Fibroblast of pulmonary artery (primary cell): ENCODE measurements at regions not wholly inside any gene's neighbourhood (a gene's known extent, or its start where the extent isn't known, plus 50 kb on each side); places are given as distances from the start of the nearest gene placed in this dataset.

ENCODE experiments used
- DNase-seq: peaks from one replicate; pipeline ENCODE4 v3.0.0-alpha.2; 2010; ENCODE audit warnings: low read depth
- H3K4me3 ChIP-seq: replicated peaks from 2 replicates; pipeline ENCODE4 v1.5.1; 2011; ENCODE audit warnings: low read depth, mild to moderate bottlenecking, control low read depth, low read length, moderate library complexity
- TF ChIP-seq, protein P1 (sequence below): IDR thresholded peaks from 2 replicates; pipeline ENCODE4 v1.5.1; 2011; ENCODE audit warnings: mild to moderate bottlenecking, control low read depth, low read length, inconsistent platforms; ENCODE audit errors: missing control alignments

- H3K4me3 ChIP-seq = no peak overlapping the region
- TF ChIP-seq, protein P1, sequence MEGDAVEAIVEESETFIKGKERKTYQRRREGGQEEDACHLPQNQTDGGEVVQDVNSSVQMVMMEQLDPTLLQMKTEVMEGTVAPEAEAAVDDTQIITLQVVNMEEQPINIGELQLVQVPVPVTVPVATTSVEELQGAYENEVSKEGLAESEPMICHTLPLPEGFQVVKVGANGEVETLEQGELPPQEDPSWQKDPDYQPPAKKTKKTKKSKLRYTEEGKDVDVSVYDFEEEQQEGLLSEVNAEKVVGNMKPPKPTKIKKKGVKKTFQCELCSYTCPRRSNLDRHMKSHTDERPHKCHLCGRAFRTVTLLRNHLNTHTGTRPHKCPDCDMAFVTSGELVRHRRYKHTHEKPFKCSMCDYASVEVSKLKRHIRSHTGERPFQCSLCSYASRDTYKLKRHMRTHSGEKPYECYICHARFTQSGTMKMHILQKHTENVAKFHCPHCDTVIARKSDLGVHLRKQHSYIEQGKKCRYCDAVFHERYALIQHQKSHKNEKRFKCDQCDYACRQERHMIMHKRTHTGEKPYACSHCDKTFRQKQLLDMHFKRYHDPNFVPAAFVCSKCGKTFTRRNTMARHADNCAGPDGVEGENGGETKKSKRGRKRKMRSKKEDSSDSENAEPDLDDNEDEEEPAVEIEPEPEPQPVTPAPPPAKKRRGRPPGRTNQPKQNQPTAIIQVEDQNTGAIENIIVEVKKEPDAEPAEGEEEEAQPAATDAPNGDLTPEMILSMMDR = no peak
- no peak for DNase-seq
Measured at GRCh38 chr16:86806838-86807351, 228.5 kb downstream of the FOXL1 start.

GRCh38 chr16:86808863-86809444 is 230.6 kb downstream of the FOXL1 start:
- TF ChIP-seq, protein P1 = no peak
- H3K4me3 ChIP-seq = no peak overlapping the region

GRCh38 chr16:86809458-86809955 is 231.2 kb downstream of the FOXL1 start:
- H3K4me3 ChIP-seq = no peak overlapping the region
- DNase-seq = peak; percentile 41
- TF ChIP-seq, protein P1 = no peak

More at GRCh38 chr16:86808863-86809444, 230.6 kb downstream of the FOXL1 start:
- DNase-seq = no peak

- H3K4me3 ChIP-seq = no peak overlapping the region
- no peak for DNase-seq
- TF ChIP-seq, protein P1 = no peak
Measured at GRCh38 chr16:86810062-86810461, 231.7 kb downstream of the FOXL1 start.

GRCh38 chr16:86812363-86812970 is 234.1 kb downstream of the FOXL1 start:
- no peak overlapping the region for H3K4me3 ChIP-seq
- DNase-seq = no peak
- TF ChIP-seq, protein P1 = no peak

GRCh38 chr16:86814256-86814655 is 235.9 kb downstream of the FOXL1 start:
- TF ChIP-seq, protein P1 = no peak
- no peak overlapping the region for H3K4me3 ChIP-seq
- DNase-seq = no peak
